ENCODE measurements at regions not wholly inside any gene's neighbourhood (a gene's known extent, or its start where the extent isn't known, plus 50 kb on each side); places are given as distances from the start of the nearest gene placed in this dataset.

DNA sequence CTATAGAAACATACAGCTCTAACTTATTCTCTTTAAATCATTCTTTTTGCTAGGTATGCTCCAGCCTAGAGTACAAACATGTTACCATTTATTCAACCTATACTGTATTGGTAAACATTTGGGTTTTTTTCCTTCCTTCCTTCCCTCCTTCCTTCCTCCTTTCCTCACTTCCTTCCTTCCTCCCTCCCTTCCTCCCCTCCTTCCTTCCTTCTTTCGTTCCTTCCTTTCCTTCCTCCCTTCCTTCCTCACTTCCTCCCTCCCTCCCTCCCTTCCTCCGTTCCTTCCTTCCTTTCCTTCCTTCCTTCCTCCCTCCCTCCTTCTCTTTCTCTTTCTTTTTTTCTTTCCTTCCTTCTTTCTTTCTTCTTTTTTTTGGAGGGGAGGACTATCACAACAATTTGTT lies 286.7 kb upstream of the PRKCQ start:
- Histone ChIP-seq H3K4me3 (no peak overlapping the region), H3K27me3 (no peaks in the 10 kb centered on the region), H3K36me3 (no peaks in the 10 kb centered on the region), H3K4me1 (no peaks in the 10 kb centered on the region), H3K9me3 (no peaks in the 10 kb centered on the region), H3K27ac (no peak overlapping the region)
- no peak for DNase-seq (ENCODE audit: extremely low spot score in 2 of 2)
- TF ChIP-seq, protein P1, sequence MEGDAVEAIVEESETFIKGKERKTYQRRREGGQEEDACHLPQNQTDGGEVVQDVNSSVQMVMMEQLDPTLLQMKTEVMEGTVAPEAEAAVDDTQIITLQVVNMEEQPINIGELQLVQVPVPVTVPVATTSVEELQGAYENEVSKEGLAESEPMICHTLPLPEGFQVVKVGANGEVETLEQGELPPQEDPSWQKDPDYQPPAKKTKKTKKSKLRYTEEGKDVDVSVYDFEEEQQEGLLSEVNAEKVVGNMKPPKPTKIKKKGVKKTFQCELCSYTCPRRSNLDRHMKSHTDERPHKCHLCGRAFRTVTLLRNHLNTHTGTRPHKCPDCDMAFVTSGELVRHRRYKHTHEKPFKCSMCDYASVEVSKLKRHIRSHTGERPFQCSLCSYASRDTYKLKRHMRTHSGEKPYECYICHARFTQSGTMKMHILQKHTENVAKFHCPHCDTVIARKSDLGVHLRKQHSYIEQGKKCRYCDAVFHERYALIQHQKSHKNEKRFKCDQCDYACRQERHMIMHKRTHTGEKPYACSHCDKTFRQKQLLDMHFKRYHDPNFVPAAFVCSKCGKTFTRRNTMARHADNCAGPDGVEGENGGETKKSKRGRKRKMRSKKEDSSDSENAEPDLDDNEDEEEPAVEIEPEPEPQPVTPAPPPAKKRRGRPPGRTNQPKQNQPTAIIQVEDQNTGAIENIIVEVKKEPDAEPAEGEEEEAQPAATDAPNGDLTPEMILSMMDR (IDR thresholded peaks at IDR 0.05), result no peak
- TF ChIP-seq POLR2A (IDR thresholded peaks at IDR 0.05) (no peak), POLR2AphosphoS5 (IDR thresholded peaks at IDR 0.05; ENCODE audit: insufficient read depth in 1 of 2, low read depth in 1 of 2) (no peak)
- intact Hi-C loops (cut with DNase I), result no loop called here

DNA sequence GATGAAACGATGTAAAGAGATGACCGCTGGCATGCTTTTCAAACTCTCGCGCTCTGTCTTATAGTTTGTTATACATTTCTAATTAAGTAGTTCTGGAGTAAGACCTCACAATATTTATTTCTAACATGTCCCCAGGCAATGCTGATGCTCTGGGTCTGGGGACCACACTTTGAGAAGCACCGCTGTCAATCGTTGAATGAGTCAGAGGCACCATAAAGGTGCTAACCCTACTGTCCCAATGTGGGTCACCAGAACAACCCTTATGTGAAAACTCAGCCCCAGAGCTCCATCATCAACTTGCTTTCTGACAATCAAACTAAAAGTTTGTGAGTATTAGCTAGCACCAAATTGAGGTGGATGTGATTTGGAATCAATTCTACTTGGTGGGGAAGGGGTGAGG lies 284.1 kb upstream of the PRKCQ start:
- Histone ChIP-seq H3K9me3 (no peaks in the 10 kb centered on the region), H3K4me1 (no peaks in the 10 kb centered on the region), H3K27me3 (no peaks in the 10 kb centered on the region), H3K27ac (no peak overlapping the region), H3K4me3 (no peak overlapping the region), H3K36me3 (no peaks in the 10 kb centered on the region)
- no peak for TF ChIP-seq POLR2AphosphoS5 (IDR thresholded peaks at IDR 0.05; ENCODE audit: insufficient read depth in 1 of 2, low read depth in 1 of 2)
- TF ChIP-seq POLR2A (IDR thresholded peaks at IDR 0.05), result no peak
- TF ChIP-seq, protein P1 (IDR thresholded peaks at IDR 0.05), result no peak
- no peak for DNase-seq (ENCODE audit: extremely low spot score in 2 of 2)
- intact Hi-C loops (cut with DNase I), result no loop called here

DNA sequence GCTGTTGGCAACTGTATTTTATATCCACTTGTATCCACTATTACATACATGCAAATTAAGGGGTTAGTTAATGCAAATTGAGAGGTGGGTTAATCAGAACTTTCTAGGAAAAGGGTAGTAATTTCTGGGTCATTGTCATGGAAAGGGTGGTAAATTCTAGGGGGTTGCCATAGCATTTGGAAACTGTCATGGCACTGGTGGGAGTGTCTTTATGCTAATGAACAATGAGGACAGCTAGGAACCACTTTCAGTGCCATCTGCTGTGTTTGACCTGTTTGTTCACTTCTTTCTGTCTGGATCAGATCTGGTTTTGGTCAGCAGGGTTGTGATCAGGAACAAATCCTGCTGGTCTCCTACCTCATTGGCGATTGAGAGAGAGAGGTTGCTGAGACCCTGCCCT lies 283.3 kb upstream of the PRKCQ start:
- intact Hi-C loops (cut with DNase I), result no loop called here
- Histone ChIP-seq H3K27me3 (no peaks in the 10 kb centered on the region), H3K27ac (no peak overlapping the region), H3K9me3 (no peaks in the 10 kb centered on the region), H3K4me1 (no peaks in the 10 kb centered on the region), H3K4me3 (no peak overlapping the region), H3K36me3 (no peaks in the 10 kb centered on the region)
- no peak for DNase-seq (ENCODE audit: extremely low spot score in 2 of 2)
- TF ChIP-seq, protein P1 (IDR thresholded peaks at IDR 0.05), result no peak
- TF ChIP-seq POLR2AphosphoS5 (IDR thresholded peaks at IDR 0.05; ENCODE audit: insufficient read depth in 1 of 2, low read depth in 1 of 2) (no peak), POLR2A (IDR thresholded peaks at IDR 0.05) (no peak)

DNA sequence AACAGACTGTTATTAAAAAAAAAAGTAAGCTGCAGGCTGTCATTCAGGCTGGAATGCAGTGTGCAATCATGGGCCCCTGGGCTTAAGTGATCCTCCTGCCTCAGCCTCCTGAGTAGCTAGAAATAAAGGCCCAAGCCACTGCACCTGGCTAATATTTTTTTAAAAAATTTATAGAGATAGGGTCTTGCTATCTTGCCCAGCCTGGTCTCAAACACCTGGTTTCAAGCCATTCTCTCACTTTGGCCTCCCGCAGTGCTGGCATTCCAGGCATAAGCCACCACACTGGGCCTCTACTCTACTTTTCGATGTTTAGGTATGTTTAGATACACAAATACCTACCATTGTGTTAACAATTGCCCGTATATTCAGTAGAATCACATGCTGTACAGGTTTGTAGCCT lies 270.4 kb upstream of the PRKCQ start:
- TF ChIP-seq, protein P1 (IDR thresholded peaks at IDR 0.05), result no peak
- TF ChIP-seq POLR2A (IDR thresholded peaks at IDR 0.05), result no peak
- intact Hi-C loops (cut with DNase I), result no loop called here
- H3K27me3 ChIP-seq, result no peaks in the 10 kb centered on the region
- H3K4me3 ChIP-seq, result no peak overlapping the region
- no peak for DNase-seq (ENCODE audit: extremely low spot score in 2 of 2)
- H3K9me3 ChIP-seq, result no peaks in the 10 kb centered on the region
- no peak overlapping the region for H3K27ac ChIP-seq
- H3K36me3 ChIP-seq, result no peaks in the 10 kb centered on the region
- H3K4me1 ChIP-seq, result no peaks in the 10 kb centered on the region

DNA sequence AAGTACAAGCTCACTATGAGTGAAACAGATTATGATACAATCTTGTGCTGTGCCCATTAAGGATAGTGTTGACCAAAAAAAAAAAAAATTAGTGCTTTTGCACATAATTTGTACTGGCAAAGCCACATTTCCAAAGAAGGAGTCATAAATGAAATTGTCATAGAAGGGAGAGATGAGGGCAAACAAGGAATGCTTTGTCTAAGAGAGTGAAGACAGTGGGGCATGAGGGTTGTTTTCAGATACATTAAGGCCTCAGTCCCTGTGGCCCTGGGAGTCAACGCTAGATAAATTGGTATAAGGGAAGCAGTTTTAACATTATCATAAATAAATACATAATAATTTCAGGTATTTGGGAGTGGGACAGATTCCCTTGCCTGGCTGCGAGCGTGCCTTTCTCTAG lies 267.5 kb upstream of the PRKCQ start:
- Histone ChIP-seq H3K4me1 (no peaks in the 10 kb centered on the region), H3K27me3 (no peaks in the 10 kb centered on the region), H3K36me3 (no peaks in the 10 kb centered on the region), H3K9me3 (no peaks in the 10 kb centered on the region), H3K4me3 (no peak overlapping the region), H3K27ac (no peak overlapping the region)
- intact Hi-C loops (cut with DNase I), result no loop called here
- no peak for TF ChIP-seq POLR2AphosphoS5 (IDR thresholded peaks at IDR 0.05; ENCODE audit: insufficient read depth in 1 of 2, low read depth in 1 of 2)
- TF ChIP-seq, protein P1 (IDR thresholded peaks at IDR 0.05), result no peak
- no peak for TF ChIP-seq POLR2A (IDR thresholded peaks at IDR 0.05)
- no peak for DNase-seq (ENCODE audit: extremely low spot score in 2 of 2)

Data from vagina (tissue), 2 donors.